C4-2B (cell line): ENCODE measurements at regions not wholly inside any gene's neighbourhood (a gene's known extent, or its start where the extent isn't known, plus 50 kb on each side); places are given as distances from the start of the nearest gene placed in this dataset.

Experiments used
- CTCF ChIP-seq: fragments of 450-650 bp; conservative IDR thresholded peaks from 2 replicates; pipeline ENCODE4 v1.5.1; 2017; ENCODE audit warnings: mild to moderate bottlenecking
- ZFX ChIP-seq: fragments of 450-650 bp; IDR thresholded peaks from 2 replicates; pipeline ENCODE4 v1.6.1; 2017

GRCh38 chr2:64906853-64907536, 82.2 kb upstream of the SLC1A4 start:
- TF ChIP-seq CTCF (no peak), ZFX (no peak)
